SH-SY5Y (cell line): ENCODE measurements at regions not wholly inside any gene's neighbourhood (a gene's known extent, or its start where the extent isn't known, plus 50 kb on each side); places are given as distances from the start of the nearest gene placed in this dataset.

Source experiments
- GATA2 ChIP-seq: IDR thresholded peaks from 2 replicates; pipeline ENCODE4 v1.6.1; 2011; ENCODE audit warnings: mild to moderate bottlenecking, low read depth, low read length
- GATA3 ChIP-seq: IDR thresholded peaks from 2 replicates; pipeline ENCODE4 v1.6.1; 2011; ENCODE audit warnings: low read depth, mild to moderate bottlenecking, low read length, moderate library complexity

DNA sequence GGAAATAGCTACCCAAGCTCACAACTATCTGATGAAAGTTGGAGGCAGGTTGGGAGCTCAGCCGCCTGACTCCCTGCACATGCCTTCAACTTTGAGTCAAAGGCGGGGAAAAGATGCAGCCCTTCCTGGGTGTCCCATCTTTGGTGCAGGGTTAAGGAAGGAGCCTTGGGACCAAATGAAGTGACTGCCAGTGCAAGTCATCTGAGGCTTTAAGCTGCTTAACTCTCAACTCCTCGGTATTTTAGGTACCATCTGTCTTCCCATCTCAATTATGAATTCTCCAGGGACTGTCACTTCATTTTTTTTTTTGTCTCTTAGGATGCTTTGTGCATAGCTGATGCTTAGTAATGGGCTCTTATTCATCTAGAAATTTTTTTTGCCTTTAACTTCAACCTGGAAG is 408.8 kb upstream of the C2CD4B start:
- no peak for TF ChIP-seq GATA3
- TF ChIP-seq GATA2, result no peak
